DMS114 treated with DMSO at 0.1 percent for 48 hours (cell line): ENCODE measurements at regions not wholly inside any gene's neighbourhood (a gene's known extent, or its start where the extent isn't known, plus 50 kb on each side); places are given as distances from the start of the nearest gene placed in this dataset.
"Not testable (repeated sequence)": the region's sequence is repeated elsewhere in the genome, so short reads cannot be mapped to it uniquely, and the experiment has no call there.

Source experiments
- DNase-seq: peaks from one replicate; lab custom pipeline; 2025; ENCODE audit not compliant: unreplicated experiment; lab: John Stamatoyannopoulos, UW

DNA sequence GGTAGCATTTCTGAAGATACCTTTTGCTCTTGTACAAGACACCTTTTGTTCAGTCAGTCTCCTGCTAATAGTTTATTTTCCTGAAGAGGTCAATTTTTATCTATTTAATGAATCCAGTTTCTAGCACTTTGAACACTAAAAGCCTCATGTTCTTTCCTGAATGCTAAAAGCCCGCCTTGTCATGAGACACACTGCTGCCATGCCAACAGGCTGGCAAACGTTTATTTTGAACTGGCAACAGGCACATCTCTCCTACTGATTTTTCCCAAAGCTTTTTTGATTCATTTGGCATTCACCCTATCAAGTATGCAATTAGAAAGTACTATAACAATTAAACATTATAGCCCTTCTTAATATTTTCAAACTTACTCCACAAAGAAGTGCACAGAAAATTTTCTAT, 421.2 kb upstream of the EYS start:
- DNase-seq: no peak

DNA sequence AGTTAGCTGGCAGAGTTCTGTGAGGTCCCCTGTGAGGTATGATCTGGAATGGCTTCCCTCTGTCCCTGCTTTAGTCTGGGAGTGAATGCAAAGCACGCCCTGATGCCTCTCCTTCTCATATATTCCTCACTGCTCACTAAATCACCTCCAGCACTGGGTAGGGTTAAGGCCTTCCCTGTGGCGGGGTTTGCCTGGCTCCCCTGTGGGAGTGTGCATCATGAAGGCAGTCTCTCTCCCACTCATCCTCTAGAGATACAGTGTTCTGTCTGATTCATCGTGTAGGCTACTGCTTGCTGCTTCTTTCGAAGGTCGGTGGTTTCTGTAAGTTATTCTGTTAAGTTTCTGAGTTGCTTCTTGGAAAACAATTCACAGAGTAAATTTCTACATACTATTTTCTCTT, 420.0 kb upstream of the EYS start:
- no peak for DNase-seq

DNA sequence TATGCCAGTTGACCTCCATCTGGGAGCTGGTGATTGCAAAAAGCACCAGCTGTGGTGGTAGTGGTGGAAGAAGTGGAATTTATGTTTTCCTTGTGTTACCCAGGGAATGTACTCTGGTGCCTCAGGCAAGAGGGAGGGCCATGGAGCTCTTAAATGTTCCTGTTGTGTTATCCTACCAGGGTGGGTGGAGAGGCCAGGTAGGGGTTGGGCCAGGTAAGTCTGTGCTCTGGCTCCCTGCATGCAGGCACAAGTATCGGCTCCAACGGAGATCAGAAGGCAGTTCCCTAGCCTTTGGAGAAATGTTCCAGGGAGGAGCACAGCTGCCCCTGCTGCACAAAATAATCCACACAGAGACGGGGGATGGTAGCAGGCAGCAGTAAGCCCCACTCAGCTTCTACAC, 419.3 kb upstream of the EYS start:
- no peak for DNase-seq

DNA sequence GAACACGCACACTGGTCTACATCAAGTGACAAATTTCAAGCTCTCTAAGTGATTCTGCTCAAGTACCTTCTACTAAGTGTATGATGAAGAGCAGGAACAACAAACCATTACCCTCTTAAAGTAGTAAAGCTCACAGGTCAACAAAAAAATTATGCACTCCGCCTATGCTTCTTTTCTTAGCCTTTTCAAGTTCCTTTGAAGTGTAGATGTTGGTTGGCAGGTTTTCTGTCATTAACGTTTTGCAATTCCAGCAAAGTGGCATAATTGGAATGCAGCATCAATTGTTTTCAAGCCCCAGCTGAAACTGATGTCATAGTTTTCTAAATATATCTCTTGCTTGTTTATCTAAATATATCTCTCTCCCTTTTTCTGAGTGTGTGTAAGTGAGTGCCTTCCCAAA, 396.9 kb upstream of the EYS start:
- DNase-seq: no peak

DNA sequence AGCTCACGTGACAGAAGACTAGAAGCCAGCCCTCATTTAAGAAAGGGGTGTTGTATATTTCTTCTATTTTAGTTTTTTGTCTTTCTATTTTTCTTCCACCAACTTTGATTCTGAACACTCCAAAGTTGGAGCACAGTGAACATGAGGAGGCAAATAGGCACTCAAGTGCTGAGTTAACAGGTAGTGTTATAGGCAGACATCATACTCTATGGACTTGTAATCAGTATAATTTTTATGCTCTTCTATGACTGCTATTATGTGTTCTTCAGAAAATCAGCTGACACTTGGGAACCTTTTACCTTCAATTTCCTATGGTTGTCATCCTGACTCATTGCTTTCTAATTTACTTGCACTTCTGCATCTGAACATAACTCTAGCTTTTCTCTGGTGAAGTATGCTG, 396.3 kb upstream of the EYS start:
- DNase-seq: no peak

DNA sequence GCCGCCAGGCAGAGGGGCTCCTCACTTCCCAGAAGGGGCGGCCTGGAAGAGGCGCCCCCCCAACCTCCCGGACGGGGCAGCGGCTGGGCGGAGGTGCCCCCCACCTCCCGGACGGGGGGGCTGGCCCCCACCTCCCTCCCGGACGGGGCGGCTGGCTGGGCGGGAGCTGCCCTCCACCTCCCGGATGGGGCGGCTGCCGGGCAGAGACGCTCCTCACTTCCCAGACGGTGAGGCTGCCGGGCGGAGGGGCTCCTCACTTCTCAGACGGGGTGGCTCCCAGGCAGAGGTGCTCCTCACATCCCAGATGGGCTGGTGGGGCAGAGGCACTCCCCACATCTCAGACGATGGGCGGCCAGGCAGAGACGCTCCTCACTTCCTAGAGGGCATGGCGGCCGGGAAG, 389.7 kb upstream of the EYS start:
- no peak for DNase-seq

DNA sequence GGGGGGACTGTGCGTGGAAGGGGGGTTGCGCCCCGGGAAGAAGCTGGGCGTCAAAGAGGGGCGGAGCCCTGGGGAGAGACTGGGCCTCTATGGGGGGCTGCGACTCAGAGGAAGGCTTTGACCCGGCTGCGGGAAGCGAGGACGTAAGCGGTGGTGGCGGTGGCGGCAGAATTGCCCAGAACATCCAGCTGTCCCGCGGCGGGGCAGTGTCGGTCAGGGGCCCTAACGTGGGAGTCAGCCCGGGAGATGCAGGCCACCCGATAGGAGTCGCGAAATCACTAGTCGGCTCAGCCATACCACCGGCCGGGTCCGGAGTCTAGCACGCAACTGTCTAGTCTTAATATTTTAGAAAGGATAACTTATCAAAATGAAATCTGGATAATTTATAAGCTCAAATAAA, 387.6 kb upstream of the EYS start:
- DNase-seq: no peak

DNA sequence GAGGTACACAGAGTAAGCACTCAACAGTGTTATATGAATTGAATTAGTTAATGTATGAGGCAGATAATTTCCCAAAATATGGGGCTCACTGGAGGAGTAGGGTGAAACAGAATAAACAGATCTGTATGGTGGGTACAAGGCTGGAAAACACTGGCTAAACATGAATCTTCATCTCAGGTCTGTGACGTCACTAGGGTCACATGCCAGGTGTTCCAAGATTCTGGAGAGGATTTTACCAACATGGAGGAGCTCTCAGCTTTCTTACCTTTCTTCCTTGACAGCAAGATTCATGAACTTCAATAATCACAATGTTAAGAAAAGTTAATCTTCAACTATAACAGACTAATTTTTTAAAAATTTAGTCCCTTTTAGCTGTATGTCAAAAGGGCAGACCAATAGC, 385.3 kb upstream of the EYS start:
- not testable (repeated sequence) for DNase-seq

DNA sequence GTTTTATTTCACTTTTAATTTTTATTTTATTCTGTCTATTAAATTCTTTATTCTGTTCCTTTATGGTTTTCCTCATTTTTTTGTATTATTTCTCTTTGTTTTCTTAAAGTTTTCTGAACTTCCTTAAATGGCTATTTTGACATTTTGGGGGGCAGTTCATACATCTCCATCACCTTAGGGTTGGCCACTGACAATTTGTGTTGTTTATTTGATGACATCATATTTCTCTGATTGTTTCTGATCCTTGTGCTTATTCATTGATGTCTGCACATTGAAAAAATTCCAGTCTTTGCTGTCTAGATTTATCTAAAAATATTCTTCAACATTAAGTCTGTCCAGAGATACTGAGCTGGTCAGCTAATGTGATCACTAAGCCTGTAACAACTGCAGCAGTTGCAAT, 379.5 kb upstream of the EYS start:
- no peak for DNase-seq

DNA sequence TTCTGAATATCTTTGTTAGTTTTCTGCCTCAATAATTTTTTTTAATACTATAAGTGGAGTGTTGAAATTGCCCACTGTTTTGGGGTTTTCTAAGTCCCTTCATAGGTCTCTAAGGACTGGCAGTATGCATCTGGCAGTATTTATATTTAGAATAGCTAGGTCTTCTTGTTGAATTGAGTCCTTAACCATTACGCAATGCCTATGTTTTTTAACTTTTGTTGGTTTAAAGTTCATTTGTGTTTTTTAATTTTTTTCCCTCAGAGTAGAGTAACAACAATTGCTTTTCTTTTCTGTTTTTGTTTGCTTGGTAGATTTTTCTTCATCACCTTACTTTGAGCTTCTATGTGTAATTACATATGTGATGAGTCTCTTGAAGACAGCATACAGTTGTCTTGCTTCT, 375.9 kb upstream of the EYS start:
- no peak for DNase-seq

DNA sequence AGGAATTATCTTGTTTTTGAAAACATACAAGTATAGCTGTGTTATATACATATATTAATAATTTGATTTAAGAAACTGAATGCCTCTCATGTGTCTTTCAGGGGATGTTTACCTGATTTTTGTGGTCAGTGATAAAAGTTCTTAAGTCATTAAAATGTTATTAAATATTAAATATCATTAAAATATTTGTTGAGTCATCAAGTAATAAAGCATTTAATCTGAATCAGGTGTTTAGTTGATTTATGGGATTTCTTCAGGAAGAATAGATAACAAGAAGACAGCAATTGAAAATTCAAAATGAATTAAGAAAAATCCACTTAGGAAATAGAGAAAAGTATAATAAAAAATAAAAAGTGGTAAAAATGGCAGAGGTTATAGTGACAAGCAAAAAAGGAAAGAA, 361.9 kb upstream of the EYS start:
- DNase-seq: no peak

DNA sequence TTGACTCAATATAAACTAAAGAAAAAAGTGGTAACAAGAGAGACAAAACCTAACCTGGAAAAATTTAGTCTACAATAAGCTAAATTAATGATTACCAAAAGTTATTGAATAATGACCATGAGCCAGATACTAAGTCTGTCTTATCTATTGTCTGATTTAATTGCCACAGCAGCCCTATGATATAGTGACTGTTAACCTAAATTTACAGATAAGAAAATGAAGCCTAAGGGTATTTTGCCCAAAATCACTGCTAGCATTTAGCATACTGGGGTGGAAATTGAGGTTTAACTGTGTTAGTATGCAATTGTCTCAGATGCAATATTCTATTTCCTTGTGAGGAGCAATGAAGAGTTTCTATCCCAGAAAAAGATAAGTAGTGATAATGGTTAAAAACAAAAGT, 361.0 kb upstream of the EYS start:
- no peak for DNase-seq

DNA sequence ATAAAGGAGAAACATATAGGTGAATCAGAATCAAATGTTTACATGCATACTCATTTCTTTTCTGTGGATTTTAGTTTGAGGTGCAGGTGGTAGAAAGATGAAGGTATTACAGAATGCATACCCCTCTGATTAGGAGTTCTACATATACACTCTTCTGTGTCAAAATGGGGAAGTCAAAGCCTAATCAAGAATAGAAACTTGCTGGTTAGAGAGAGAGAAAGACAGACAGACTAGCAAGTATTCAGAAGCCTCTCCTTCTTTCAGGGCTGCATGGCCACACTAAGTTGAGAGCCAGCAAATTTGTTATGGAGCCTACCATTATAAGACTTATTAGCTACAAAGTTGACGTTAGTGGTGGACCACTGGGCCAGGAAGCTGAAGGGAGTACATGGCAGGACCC, 358.3 kb upstream of the EYS start:
- no peak for DNase-seq

DNA sequence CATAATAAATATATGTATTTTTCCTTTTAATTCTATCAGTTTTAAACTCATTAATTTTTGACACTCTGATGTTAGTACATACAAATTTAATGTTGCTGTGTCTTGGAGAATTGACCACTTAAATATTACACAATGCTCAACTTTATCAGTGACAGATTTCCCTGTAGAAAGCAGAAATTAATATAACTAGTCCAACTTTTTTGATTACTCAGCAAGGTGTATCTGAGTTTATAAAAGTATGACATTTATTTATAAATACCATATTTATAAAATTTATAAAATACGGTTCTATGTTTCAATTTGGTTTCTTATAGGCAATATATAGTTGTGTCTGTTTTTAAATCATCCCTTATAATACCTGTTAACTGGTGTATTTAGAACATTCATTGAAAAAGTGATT, 350.0 kb upstream of the EYS start:
- no peak for DNase-seq

DNA sequence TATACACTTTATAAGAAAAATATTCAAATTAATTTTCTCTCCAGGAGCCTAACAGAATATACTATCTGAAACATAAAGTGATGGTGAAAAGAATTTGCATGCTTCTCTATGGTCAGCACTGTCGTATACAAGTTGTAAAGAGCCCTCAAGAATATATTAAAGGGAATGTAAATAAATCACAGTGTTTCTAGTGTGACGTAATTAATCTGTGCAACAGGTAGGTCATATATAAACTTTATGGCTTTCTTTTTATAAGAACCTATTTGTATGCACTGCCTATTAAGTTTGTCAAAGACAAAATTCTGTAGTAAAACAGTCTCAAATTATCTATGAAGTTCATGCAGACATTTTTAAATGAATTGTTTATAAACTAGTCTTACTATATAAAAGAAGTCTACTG, 347.9 kb upstream of the EYS start:
- no peak for DNase-seq

DNA sequence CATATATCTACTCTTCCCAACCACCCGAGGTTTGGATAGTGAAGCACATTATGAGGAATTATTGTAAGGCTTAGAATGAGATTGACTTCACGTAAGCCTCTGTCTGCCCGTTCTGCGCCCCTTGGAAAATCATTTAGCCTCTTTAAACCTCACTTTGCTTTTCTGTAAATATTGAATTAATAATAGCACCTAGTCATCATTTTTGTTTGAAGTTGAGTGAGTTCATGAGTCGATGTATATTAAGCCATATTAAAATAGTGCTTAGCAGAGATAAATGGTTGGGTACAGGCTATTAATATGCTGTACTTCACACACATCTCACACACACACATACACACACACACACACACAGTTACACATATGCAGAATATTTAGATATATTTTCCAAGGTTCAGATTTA, 344.8 kb upstream of the EYS start:
- no peak for DNase-seq

DNA sequence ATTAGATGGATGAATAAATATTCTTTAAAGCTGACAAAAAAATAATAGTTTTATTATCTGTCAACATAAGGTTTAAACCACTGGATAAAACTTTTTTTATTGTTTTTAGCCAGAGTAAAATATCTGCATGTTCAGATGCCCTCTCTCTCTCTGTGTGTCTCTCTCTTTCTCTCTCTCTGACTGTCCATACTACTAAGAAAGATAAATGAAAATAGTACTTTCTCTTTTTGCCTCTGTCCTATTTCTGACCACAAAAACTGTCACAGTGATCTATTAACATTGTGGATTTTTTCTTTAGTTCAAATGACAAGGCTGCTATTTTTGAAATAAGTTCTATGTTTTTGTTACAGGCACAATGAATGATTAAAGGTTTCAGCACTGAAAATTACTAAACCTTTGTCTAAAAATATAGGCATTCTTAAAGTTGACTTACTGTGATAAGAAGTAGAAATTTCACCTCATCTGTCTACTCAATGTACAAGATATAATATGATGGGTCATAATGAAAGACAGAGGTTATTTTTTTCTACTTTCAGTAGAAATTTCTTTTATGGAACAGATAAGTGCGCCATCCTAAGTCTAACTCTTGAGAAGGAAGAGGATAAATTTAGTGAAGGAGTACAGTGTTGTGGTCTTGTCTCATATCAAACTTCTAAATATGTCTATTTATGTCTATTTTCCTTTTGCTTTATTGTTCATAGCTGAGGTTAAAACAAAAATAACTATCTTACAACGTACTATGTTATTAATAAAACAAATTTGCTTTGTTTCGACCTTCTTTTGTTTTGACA, 341.9 kb upstream of the EYS start:
- DNase-seq: no peak

DNA sequence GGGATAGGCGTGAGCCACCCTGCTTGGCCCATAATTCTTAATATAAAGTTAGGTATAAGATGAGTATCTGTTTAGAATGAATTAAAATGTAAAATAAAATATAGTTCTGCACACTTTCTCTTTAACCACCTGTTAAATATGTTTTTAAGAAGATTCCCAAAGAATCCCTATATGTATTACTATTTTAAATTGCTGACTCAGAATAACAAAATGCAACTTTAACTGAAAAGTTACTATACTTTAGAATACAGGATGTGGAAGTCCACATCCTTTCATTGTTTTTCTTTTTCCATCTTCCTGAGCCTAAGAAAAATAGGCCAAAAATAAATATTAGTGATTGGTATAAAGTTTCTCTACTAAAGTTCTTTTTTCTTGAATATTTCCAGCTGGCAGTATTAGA, 325.6 kb upstream of the EYS start:
- DNase-seq: no peak

DNA sequence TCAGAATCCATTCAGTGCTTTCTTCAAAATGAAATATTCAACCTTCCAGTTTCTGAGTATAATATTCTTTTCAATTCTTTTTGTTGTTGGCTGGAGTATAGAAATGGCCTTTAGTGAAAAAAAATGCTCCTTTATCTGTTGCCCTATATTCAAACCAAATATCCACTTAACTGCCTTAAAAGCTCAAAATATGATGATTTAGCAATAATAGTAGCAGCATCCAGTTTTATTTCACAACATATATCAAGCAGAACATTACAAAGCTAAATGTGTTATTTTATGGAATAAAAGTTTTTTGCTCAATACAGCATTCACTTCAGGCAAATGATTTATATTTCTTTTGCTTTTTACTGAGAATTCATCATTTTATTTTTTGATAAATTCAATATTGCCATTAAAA, 322.4 kb upstream of the EYS start:
- no peak for DNase-seq

DNA sequence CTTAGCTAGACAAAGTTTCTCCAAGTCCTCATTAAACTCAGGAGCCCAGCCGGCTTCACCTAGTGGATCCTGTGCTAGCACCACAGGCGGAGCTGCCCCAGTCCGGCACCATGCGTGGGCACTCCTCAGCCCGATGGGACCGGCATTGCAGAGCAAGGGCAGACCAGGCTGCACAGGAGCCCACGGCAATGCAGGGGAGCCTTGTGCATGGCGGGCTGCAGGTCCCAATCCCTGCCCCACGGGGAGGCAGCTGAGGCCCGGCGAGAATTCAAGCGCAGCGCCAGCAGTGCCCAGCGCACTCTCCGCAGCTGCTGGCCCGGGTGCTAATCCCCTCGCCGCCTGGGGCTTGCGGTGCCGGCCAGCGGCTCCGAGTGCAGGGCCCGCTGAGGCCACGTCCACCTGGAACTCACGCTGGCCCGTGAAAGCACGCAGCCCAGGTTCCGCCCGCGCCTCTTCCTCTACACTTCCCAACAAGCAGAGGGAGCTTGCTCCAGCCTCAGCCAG, 292.3 kb upstream of the EYS start:
- no peak for DNase-seq

DNA sequence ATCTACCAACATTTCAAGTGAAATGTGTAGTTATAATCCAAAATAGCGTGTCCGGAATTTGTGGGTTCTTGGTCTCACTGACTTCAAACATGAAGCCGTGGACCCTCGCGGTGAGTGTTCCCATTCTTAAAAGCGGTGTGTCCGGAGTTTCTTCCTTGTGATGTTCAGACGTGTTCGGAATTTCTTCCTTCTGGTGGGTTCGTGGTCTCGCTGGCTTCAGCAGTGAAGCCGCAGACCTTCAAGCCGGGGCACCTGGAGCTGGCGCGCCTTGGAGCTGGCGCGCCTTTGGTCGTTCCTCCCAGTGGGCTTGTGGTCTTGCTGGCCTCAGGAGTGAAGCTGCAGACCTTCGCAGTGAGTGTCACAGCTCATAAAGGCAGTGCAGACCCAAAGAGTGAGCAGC, 291.5 kb upstream of the EYS start:
- no peak for DNase-seq

DNA sequence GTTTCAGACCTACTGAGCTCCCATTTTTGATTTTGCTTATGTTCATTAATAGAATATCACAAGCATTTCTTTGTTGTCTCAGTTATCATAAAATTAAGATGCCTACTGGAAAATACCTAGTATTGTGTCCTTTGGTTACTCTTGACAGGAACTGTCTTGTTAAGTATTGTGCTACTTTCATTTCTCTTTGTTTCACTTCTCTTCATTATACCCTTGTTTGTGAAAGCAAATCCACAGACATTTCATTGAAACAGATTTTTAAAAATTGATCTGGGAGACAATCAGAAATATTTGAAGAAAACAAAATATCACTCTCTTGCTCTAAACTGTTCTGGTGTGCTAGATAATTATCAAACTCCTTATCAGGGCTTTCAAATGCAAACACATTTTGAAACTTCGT, 290.5 kb upstream of the EYS start:
- DNase-seq: no peak

DNA sequence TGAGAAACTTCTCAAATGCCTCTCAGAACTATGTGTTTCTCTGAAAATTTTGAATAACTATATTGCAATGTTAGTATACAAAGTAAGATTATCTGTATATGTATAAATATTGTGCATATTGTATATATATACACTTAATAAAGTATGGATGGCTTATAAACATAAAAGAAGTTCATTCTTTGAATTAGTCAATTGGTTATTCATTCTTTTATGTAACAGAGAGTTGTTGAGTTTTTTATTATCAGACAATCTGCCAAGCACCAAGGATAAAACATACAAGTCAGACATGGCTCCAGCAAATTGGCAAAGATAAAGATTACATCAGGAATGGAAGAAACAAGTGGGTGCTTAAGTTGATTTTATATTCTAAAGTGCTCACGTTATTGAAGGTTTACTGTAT, 289.1 kb upstream of the EYS start:
- DNase-seq: no peak
